Kidney (tissue), 13 donors: ENCODE measurements at regions not wholly inside any gene's neighbourhood (a gene's known extent, or its start where the extent isn't known, plus 50 kb on each side); places are given as distances from the start of the nearest gene placed in this dataset.

ENCODE experiments used
- DNase-seq, 5 donors: peaks; one replicate each; pipeline ENCODE4 v3.0.0-alpha.2; 2013 to 2020
- FAIRE-seq: peaks from 2 replicates; lab custom pipeline; 2012; peaks lifted over from hg19 to GRCh38; lab: Jason Lieb, UNC
- H3K27ac ChIP-seq, 2 donors: one replicate each; pipeline ENCODE4 v1.7.0; 2013; ENCODE audit warnings: low read depth in 2 of 2, low read length in 2 of 2, inconsistent platforms in 1 of 2
- H3K27me3 ChIP-seq: one replicate; pipeline ENCODE4 v1.7.1; 2013; ENCODE audit warnings: low read length, inconsistent platforms; ENCODE audit not compliant: control insufficient read depth, insufficient read depth
- H3K36me3 ChIP-seq, 3 donors: one replicate each; pipeline versions ENCODE4 v1.7.0 to v1.7.1; 2013; ENCODE audit warnings: low read length in 3 of 3, control low read depth in 1 of 3, inconsistent platforms in 1 of 3; ENCODE audit not compliant: insufficient read depth in 3 of 3, control insufficient read depth in 2 of 3
- H3K4me1 ChIP-seq, 3 donors: one replicate each; pipeline versions ENCODE4 v1.7.0 to v1.7.1; 2013; ENCODE audit warnings: low read length in 3 of 3, inconsistent platforms in 1 of 3, low read depth in 1 of 3; ENCODE audit not compliant: control insufficient read depth in 2 of 3, insufficient read depth in 2 of 3
- H3K4me3 ChIP-seq, 3 donors: one replicate each; pipeline versions ENCODE4 v1.7.0 to v1.8.1; 2013; ENCODE audit warnings: low read length in 3 of 3, control low read depth in 1 of 3, inconsistent platforms in 1 of 3
- H3K9ac ChIP-seq, 3 donors: one replicate each; pipeline versions ENCODE4 v1.7.0 to v1.7.1; 2013; ENCODE audit warnings: low read length in 3 of 3, control low read depth in 1 of 3, inconsistent platforms in 1 of 3
- H3K9me3 ChIP-seq, 3 donors: one replicate each; pipeline versions ENCODE4 v1.7.0 to v1.7.1; 2013; ENCODE audit warnings: low read length in 3 of 3, control low read depth in 1 of 3, inconsistent platforms in 1 of 3; ENCODE audit not compliant: control insufficient read depth in 2 of 3, insufficient read depth in 1 of 3
- CTCF ChIP-seq: IDR thresholded peaks from 3 replicates; pipeline ENCODE4 v1.5.1; 2012; ENCODE audit warnings: mild to moderate bottlenecking, moderate library complexity, borderline replicate concordance; ENCODE audit not compliant: insufficient read depth; ENCODE audit errors: extremely low read depth
- intact Hi-C: fragments of 100-400 bp; cut with DNase I; formaldehyde crosslinking; loops from one replicate; pipeline ENCODE4 v1.11.1; 2022
- donor health status: control.
- donor health status: control.
- donor health status: control.
- donor health status: control.
- donor health status: control.
- donor health status: DM: yes; HTN: yes; CAD: no.
- donor health status: Normal renal cell carcinoma (clear cell type).

- intact Hi-C loops: no loop called here
- H3K9me3 ChIP-seq: no peaks in the 10 kb centered on the region
- no peak for FAIRE-seq
These were observed 297.5 kb upstream of the STT3B start for GRCh38 chr3:31235062-31235700.

DNA sequence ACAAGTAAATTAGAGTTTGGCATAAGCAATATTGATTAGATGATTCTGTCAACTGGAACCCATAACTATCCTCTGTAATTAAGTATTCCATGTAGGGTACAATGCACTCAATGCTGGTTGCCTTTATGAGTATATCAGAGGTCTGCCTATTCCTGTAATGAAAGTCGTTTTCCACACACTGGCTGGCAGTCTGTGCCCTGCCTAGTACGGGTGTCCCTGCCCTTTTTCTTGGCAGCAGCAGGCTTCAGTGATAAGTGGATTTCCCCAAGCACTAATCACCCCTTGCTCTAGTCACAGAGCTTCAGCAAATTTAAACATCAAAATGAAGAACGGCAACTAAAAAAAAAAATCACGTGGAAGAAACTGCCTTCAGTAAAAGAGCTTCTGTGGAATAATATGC is 294.8 kb upstream of the STT3B start:
- no peak overlapping the region for H3K27ac ChIP-seq
- no peaks in the 10 kb centered on the region for H3K9me3 ChIP-seq
- H3K4me1 ChIP-seq: peaks cover 0 to 2% (median 0%) of the 10 kb centered on the region in 3 donors
- TF ChIP-seq CTCF: no peak
- intact Hi-C loops: no loop called here
- no peaks in the 10 kb centered on the region for H3K27me3 ChIP-seq
- H3K4me3 ChIP-seq: no peak overlapping the region
- FAIRE-seq: no peak
- no peak for DNase-seq
- H3K9ac ChIP-seq: no peak overlapping the region
- H3K36me3 ChIP-seq: no peaks in the 10 kb centered on the region

More at GRCh38 chr3:31235062-31235700, 297.5 kb upstream of the STT3B start:
- Histone ChIP-seq H3K27ac (no peak overlapping the region), H3K36me3 (no peaks in the 10 kb centered on the region), H3K27me3 (no peaks in the 10 kb centered on the region), H3K4me1 (peaks cover 0 to 2% (median 0%) of the 10 kb centered on the region in 3 donors), H3K9ac (no peak overlapping the region), H3K4me3 (no peak overlapping the region)
- peak in 1 of 5 donors; percentile 28 for DNase-seq
- no peak for TF ChIP-seq CTCF

DNA sequence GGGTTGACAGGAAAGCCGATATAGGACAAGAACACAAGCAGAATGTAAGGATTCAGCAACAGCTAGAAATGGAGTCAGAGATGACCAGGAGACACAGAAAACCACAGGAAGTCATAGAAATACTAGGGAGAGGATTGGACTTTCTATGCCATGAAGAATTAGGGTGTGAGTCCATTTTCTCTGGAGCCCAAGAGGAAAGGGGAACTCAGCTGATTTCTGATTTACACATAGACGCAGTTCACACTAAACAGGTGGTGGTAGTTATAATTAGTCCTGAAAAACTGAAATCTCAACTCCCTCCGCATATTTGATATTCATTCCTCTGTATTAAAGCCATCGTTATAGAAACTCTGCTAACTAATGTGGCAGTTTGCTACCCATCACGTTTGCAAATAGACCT is 292.7 kb upstream of the STT3B start:
- intact Hi-C loops: no loop called here
- Histone ChIP-seq H3K9me3 (no peaks in the 10 kb centered on the region), H3K27ac (no peak overlapping the region), H3K27me3 (no peaks in the 10 kb centered on the region), H3K4me3 (no peak overlapping the region), H3K9ac (no peak overlapping the region), H3K4me1 (no peaks in the 10 kb centered on the region), H3K36me3 (no peaks in the 10 kb centered on the region)
- FAIRE-seq (no peak), DNase-seq (no peak)
- no peak for TF ChIP-seq CTCF

- Histone ChIP-seq H3K4me1 (no peaks in the 10 kb centered on the region), H3K4me3 (no peak overlapping the region), H3K27me3 (no peaks in the 10 kb centered on the region), H3K9me3 (no peaks in the 10 kb centered on the region), H3K27ac (no peak overlapping the region), H3K36me3 (no peaks in the 10 kb centered on the region), H3K9ac (no peak overlapping the region)
- peak in 1 of 5 donors; percentile 26 for DNase-seq
- TF ChIP-seq CTCF: no peak
- no peak for FAIRE-seq
- intact Hi-C loops: no loop called here
These were observed 292.3 kb upstream of the STT3B start for GRCh38 chr3:31240466-31240865.
